ENCODE measurements at regions not wholly inside any gene's neighbourhood (a gene's known extent, or its start where the extent isn't known, plus 50 kb on each side); places are given as distances from the start of the nearest gene placed in this dataset.

DNA sequence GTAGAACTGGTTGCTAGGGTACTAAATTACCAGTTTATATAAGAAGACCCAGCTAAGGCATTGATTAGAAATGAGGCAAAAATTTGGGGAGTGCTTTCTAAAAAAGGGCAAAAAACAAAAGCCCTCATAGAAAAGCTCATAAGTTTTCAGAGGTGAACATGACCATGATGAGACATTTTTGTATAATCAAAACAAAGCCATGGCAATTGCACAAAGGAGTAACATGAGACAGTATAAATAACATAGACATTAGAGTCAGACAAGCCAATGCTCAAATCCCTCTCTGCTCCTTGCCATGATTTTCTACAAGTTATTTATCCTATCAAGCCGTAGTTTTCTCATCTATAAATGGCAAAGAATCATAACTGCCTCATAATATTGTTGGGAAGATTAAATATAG is 112.2 kb upstream of the ADTRP start:
- TF ChIP-seq, protein P1, sequence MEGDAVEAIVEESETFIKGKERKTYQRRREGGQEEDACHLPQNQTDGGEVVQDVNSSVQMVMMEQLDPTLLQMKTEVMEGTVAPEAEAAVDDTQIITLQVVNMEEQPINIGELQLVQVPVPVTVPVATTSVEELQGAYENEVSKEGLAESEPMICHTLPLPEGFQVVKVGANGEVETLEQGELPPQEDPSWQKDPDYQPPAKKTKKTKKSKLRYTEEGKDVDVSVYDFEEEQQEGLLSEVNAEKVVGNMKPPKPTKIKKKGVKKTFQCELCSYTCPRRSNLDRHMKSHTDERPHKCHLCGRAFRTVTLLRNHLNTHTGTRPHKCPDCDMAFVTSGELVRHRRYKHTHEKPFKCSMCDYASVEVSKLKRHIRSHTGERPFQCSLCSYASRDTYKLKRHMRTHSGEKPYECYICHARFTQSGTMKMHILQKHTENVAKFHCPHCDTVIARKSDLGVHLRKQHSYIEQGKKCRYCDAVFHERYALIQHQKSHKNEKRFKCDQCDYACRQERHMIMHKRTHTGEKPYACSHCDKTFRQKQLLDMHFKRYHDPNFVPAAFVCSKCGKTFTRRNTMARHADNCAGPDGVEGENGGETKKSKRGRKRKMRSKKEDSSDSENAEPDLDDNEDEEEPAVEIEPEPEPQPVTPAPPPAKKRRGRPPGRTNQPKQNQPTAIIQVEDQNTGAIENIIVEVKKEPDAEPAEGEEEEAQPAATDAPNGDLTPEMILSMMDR (conservative IDR thresholded peaks at IDR 0.05 in 1 of 2, IDR thresholded peaks at IDR 0.05 in 1 of 2; ENCODE audit: extremely low read depth in 1 of 2, insufficient read depth in 1 of 2, low read depth in 1 of 2, low read length in 2 of 2), result no peak
- TF ChIP-seq EZH2 (IDR thresholded peaks at IDR 0.05; ENCODE audit: borderline replicate concordance, low read length), result no peak

Data from mammary epithelial cell (primary cell).